ENCODE measurements at regions not wholly inside any gene's neighbourhood (a gene's known extent, or its start where the extent isn't known, plus 50 kb on each side); places are given as distances from the start of the nearest gene placed in this dataset.

DNA sequence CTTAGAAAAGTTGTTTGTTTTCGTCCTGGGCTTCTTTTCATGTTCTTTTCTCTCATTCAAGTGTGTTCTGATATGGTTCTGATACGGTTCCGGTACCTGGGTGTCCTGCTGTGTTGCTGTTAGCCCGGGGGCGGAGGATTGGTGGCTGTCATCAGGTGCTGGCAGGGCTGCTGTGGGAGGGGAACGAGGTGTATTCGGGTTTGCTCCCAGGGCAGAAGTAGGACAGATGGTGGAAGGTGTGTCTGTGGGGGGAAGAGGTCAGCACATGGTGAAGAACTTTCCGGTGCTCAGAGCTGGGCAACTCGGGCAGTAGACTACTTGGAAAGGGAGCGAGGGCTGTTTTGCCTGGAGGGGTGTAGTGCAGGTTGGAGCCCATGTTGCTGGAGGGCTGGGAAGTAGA, 70.2 kb downstream of the SLC25A47 start:
- TF ChIP-seq, protein P1, sequence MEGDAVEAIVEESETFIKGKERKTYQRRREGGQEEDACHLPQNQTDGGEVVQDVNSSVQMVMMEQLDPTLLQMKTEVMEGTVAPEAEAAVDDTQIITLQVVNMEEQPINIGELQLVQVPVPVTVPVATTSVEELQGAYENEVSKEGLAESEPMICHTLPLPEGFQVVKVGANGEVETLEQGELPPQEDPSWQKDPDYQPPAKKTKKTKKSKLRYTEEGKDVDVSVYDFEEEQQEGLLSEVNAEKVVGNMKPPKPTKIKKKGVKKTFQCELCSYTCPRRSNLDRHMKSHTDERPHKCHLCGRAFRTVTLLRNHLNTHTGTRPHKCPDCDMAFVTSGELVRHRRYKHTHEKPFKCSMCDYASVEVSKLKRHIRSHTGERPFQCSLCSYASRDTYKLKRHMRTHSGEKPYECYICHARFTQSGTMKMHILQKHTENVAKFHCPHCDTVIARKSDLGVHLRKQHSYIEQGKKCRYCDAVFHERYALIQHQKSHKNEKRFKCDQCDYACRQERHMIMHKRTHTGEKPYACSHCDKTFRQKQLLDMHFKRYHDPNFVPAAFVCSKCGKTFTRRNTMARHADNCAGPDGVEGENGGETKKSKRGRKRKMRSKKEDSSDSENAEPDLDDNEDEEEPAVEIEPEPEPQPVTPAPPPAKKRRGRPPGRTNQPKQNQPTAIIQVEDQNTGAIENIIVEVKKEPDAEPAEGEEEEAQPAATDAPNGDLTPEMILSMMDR (IDR thresholded peaks at IDR 0.05; ENCODE audit: low read depth, low read length) = no peak
- TF ChIP-seq EZH2phosphoT487 (IDR thresholded peaks at IDR 0.05; ENCODE audit: low read depth) = no peak

All from OCI-LY3 (cell line).